ENCODE measurements at regions not wholly inside any gene's neighbourhood (a gene's known extent, or its start where the extent isn't known, plus 50 kb on each side); places are given as distances from the start of the nearest gene placed in this dataset.

GRCh38 chr15:70509282-70509662 is 254.1 kb downstream of the UACA start:
- TF ChIP-seq CTCF (IDR thresholded peaks at IDR 0.05; ENCODE audit: insufficient read depth, low read depth, low read length, missing control alignments): no peak
- no peak for DNase-seq (ENCODE audit: low read depth)
- H3K4me3 ChIP-seq (ENCODE audit: low read length): no peak overlapping the region

GRCh38 chr15:70508561-70509281 is 254.6 kb downstream of the UACA start:
- DNase-seq (ENCODE audit: low read depth): peak; percentile 93
- TF ChIP-seq CTCF (IDR thresholded peaks at IDR 0.05; ENCODE audit: insufficient read depth, low read depth, low read length, missing control alignments): no peak
- H3K4me3 ChIP-seq (ENCODE audit: low read length): no peak overlapping the region

GRCh38 chr15:70507772-70508371 is 255.5 kb downstream of the UACA start:
- peak; percentile 94 for DNase-seq (ENCODE audit: low read depth)

GRCh38 chr15:70505936-70506912 is 257.1 kb downstream of the UACA start:
- no peak for DNase-seq (ENCODE audit: low read depth)
- TF ChIP-seq CTCF (IDR thresholded peaks at IDR 0.05; ENCODE audit: insufficient read depth, low read depth, low read length, missing control alignments): no peak
- H3K4me3 ChIP-seq (ENCODE audit: low read length): no peak overlapping the region

More at GRCh38 chr15:70507772-70508371, 255.5 kb downstream of the UACA start:
- H3K4me3 ChIP-seq (ENCODE audit: low read length): no peak overlapping the region
- TF ChIP-seq CTCF (IDR thresholded peaks at IDR 0.05; ENCODE audit: insufficient read depth, low read depth, low read length, missing control alignments): no peak

GRCh38 chr15:70505411-70505919 is 257.9 kb downstream of the UACA start:
- TF ChIP-seq CTCF (IDR thresholded peaks at IDR 0.05; ENCODE audit: insufficient read depth, low read depth, low read length, missing control alignments): no peak
- DNase-seq (ENCODE audit: low read depth): peak; percentile 97
- H3K4me3 ChIP-seq (ENCODE audit: low read length): no peak overlapping the region

- TF ChIP-seq CTCF (IDR thresholded peaks at IDR 0.05; ENCODE audit: insufficient read depth, low read depth, low read length, missing control alignments): no peak
- no peak for DNase-seq (ENCODE audit: low read depth)
- H3K4me3 ChIP-seq (ENCODE audit: low read length): no peak overlapping the region
Measured at GRCh38 chr15:70504988-70505387, 258.4 kb downstream of the UACA start.

Measured in epithelial cell of esophagus (primary cell).